B cell (primary cell): ENCODE measurements at regions not wholly inside any gene's neighbourhood (a gene's known extent, or its start where the extent isn't known, plus 50 kb on each side); places are given as distances from the start of the nearest gene placed in this dataset.

Source experiments
- ATAC-seq: fragments of 200-7000 bp; cut with Tn5 transposase; one replicate; pipeline ENCODE4 v1.10.0; 2021; ENCODE audit warnings: low read depth, mild to moderate bottlenecking, moderate number of reproducible peaks, moderate library complexity
- CTCF ChIA-PET: fragments of 350-600 bp; sonication (Branson Sonifier 250); formaldehyde crosslinking; loops from one replicate; lab custom pipeline; 2021; ENCODE audit warnings: antibody characterized with exemption, inconsistent platforms; lab: Charles Lee
- POLR2A ChIA-PET: fragments of 350-600 bp; sonication (Branson Sonifier 250); formaldehyde crosslinking; loops from one replicate; lab custom pipeline; 2021; ENCODE audit warnings: antibody characterized with exemption; lab: Charles Lee
- DNase-seq: peaks from one replicate; pipeline ENCODE4 v3.0.0; 2013
- H2AFZ ChIP-seq: 2 replicates; pipeline ENCODE4 v1.6.1; 2012; ENCODE audit warnings: mild to moderate bottlenecking, low read depth, low read length; ENCODE audit not compliant: insufficient read depth, poor library complexity, severe bottlenecking
- H3K27ac ChIP-seq, 2 donors: 1 replicate in 1 of 2; 2 replicates in 1 of 2; pipeline ENCODE4 v1.5.1; 2012 to 2013; ENCODE audit warnings: low read length in 2 of 2, mild to moderate bottlenecking in 2 of 2, moderate library complexity in 1 of 2
- H3K27me3 ChIP-seq, 4 experiments: fragments of 200-600 bp in 1 of 4; sonication (generic) in 1 of 4; replicated peaks in 1 of 4; 1 replicate in 2 of 4; 2 replicates in 2 of 4; pipeline versions ENCODE4 v1.6.1 to v1.7.0; 2013 to 2016; ENCODE audit warnings: low read length in 3 of 4, mild to moderate bottlenecking in 2 of 4, mixed read lengths in 1 of 4, moderate library complexity in 1 of 4; ENCODE audit not compliant: insufficient read depth in 4 of 4, control insufficient read depth in 3 of 4; ENCODE audit errors: control extremely low read depth in 1 of 4
- H3K36me3 ChIP-seq, 2 experiments: replicated peaks in 1 of 2; 1 replicate in 1 of 2; 2 replicates in 1 of 2; pipeline versions ENCODE4 v1.6.1 to v1.7.1; 2013; ENCODE audit warnings: low read length in 1 of 2; ENCODE audit not compliant: insufficient read depth in 2 of 2, control insufficient read depth in 1 of 2; ENCODE audit errors: control extremely low read depth in 1 of 2, extremely low read depth in 1 of 2
- H3K4me1 ChIP-seq, 2 donors: fragments of 200-600 bp in 1 of 2; sonication (generic) in 1 of 2; 1 replicate in 1 of 2; 2 replicates in 1 of 2; pipeline versions ENCODE4 v1.5.1 to v1.6.1; 2013 to 2017; ENCODE audit warnings: low read length in 2 of 2; ENCODE audit not compliant: control insufficient read depth in 2 of 2, insufficient read depth in 2 of 2
- H3K4me2 ChIP-seq: replicated peaks from 2 replicates; pipeline ENCODE3; 2012; ENCODE audit warnings: mild to moderate bottlenecking, low read depth, low read length; ENCODE audit not compliant: poor library complexity, severe bottlenecking
- H3K4me3 ChIP-seq, 5 experiments: fragments of 200-600 bp in 1 of 5; sonication (generic) in 1 of 5; 1 replicate in 3 of 5; 2 replicates in 2 of 5; pipeline versions ENCODE4 v1.5.1 to v1.7.0; 2011 to 2016; ENCODE audit warnings: low read length in 4 of 5, mild to moderate bottlenecking in 4 of 5, low read depth in 2 of 5, control low read depth in 1 of 5, moderate library complexity in 1 of 5; ENCODE audit not compliant: insufficient read depth in 1 of 5; ENCODE audit errors: control extremely low read depth in 1 of 5, extremely low read depth in 1 of 5
- H3K79me2 ChIP-seq: fragments of 200-600 bp; sonication (generic); one replicate; pipeline ENCODE4 v1.6.0; 2016; ENCODE audit warnings: low read length; ENCODE audit not compliant: control insufficient read depth, insufficient read depth
- H3K9ac ChIP-seq: fragments of 200-600 bp; sonication (generic); 2 replicates; pipeline ENCODE4 v1.6.1; 2017; ENCODE audit warnings: mild to moderate bottlenecking, low read length, moderate library complexity
- H3K9me3 ChIP-seq, 3 donors: one replicate each; pipeline versions ENCODE4 v1.6.1 to v1.7.1; 2013; ENCODE audit warnings: low read length in 2 of 3; ENCODE audit not compliant: control insufficient read depth in 2 of 3, insufficient read depth in 1 of 3; ENCODE audit errors: control extremely low read depth in 1 of 3
- H4K20me1 ChIP-seq: 2 replicates; pipeline ENCODE4 v1.6.0; 2012; ENCODE audit warnings: mild to moderate bottlenecking, low read length; ENCODE audit not compliant: insufficient read depth, control insufficient read depth, poor library complexity, severe bottlenecking
- H3K27ac Mint-ChIP-seq: one replicate; pipeline ENCODE4 v1.8.0; 2021; ENCODE audit warnings: mixed read lengths
- H3K27me3 Mint-ChIP-seq: one replicate; pipeline ENCODE4 v1.8.0; 2021; ENCODE audit warnings: mixed read lengths
- H3K4me1 Mint-ChIP-seq: one replicate; pipeline ENCODE4 v1.8.0; 2021; ENCODE audit warnings: mixed read lengths
- H3K4me3 Mint-ChIP-seq: one replicate; pipeline ENCODE4 v1.8.0; 2021; ENCODE audit warnings: mixed read lengths
- H3K9me3 Mint-ChIP-seq: one replicate; pipeline ENCODE4 v1.8.0; 2022; ENCODE audit warnings: mixed read lengths; ENCODE audit not compliant: insufficient read depth
- CTCF ChIP-seq: fragments of 200-600 bp; IDR thresholded peaks from one replicate; pipeline ENCODE4 v1.8.0; 2022; ENCODE audit warnings: antibody characterized with exemption, mild to moderate bottlenecking
- EZH2 ChIP-seq: IDR thresholded peaks from 2 replicates; pipeline ENCODE4 v1.6.1; 2012; ENCODE audit warnings: borderline replicate concordance, low read depth, mild to moderate bottlenecking, moderate library complexity, low read length; ENCODE audit not compliant: insufficient read depth, poor library complexity, severe bottlenecking
- WGBS: methylation state at CpG from one replicate; pipeline ENCODE4 v1.1.5; 2013; ENCODE audit warnings: missing lambda C conversion rate; ENCODE audit not compliant: insufficient coverage; 5-methylcytosine and 5-hydroxymethylcytosine counted together
- intact Hi-C: fragments of 100-400 bp; cut with micrococcal nuclease; formaldehyde crosslinking; loops from one replicate; pipeline ENCODE4 v1.10.0; 2022

- no peak overlapping the region for H3K4me3 Mint-ChIP-seq
- TF ChIP-seq EZH2: no peak
- TF ChIP-seq CTCF: no peak
- Histone ChIP-seq H3K27ac (no peak overlapping the region), H3K9ac (no peak overlapping the region), H3K9me3 (no peaks in the 10 kb centered on the region), H3K36me3 (no peaks in the 10 kb centered on the region), H3K27me3 (no peaks in the 10 kb centered on the region), H3K4me3 (no peak overlapping the region), H4K20me1 (no peaks in the 10 kb centered on the region), H3K4me1 (no peaks in the 10 kb centered on the region), H3K79me2 (no peaks in the 10 kb centered on the region), H3K4me2 (no peak overlapping the region), H2AFZ (no peak overlapping the region)
- intact Hi-C loops: no loop called here
- no peak for DNase-seq
- no CpG with 5 or more reads among the region's 2 CpGs for WGBS
- ATAC-seq: no peak
- no peak overlapping the region for H3K27ac Mint-ChIP-seq
- CTCF ChIA-PET: no interaction called here
- POLR2A ChIA-PET: no interaction called here
- H3K27me3 Mint-ChIP-seq: no peaks in the 10 kb centered on the region
- H3K9me3 Mint-ChIP-seq: no peaks in the 10 kb centered on the region
- no peaks in the 10 kb centered on the region for H3K4me1 Mint-ChIP-seq
These were observed 111.2 kb downstream of the KLF5 start for GRCh38 chr13:73169971-73170370.

- Mint-ChIP-seq H3K9me3 (no peaks in the 10 kb centered on the region), H3K4me1 (no peaks in the 10 kb centered on the region), H3K27ac (no peak overlapping the region), H3K27me3 (no peaks in the 10 kb centered on the region), H3K4me3 (no peak overlapping the region)
- Histone ChIP-seq H2AFZ (no peak overlapping the region), H3K9ac (no peak overlapping the region), H4K20me1 (no peaks in the 10 kb centered on the region), H3K27ac (no peak overlapping the region), H3K4me1 (no peaks in the 10 kb centered on the region), H3K27me3 (no peaks in the 10 kb centered on the region), H3K79me2 (no peaks in the 10 kb centered on the region), H3K36me3 (no peaks in the 10 kb centered on the region), H3K4me3 (no peak overlapping the region), H3K4me2 (no peak overlapping the region), H3K9me3 (no peaks in the 10 kb centered on the region)
- WGBS: 91% methylated on average over 8 of the region's 8 CpGs
- intact Hi-C loops: no loop called here
- ChIA-PET CTCF (no interaction called here), POLR2A (no interaction called here)
- ATAC-seq: no peak
- no peak for TF ChIP-seq EZH2
- DNase-seq: no peak
These were observed 110.2 kb downstream of the KLF5 start for GRCh38 chr13:73168953-73169401.
